ENCODE measurements at regions not wholly inside any gene's neighbourhood (a gene's known extent, or its start where the extent isn't known, plus 50 kb on each side); places are given as distances from the start of the nearest gene placed in this dataset.

- TF ChIP-seq CTCF (IDR thresholded peaks at IDR 0.05; ENCODE audit: insufficient read depth, low read length, poor library complexity, severe bottlenecking) (no peak), EZH2phosphoT487 (conservative IDR thresholded peaks at IDR 0.05; ENCODE audit: low read length) (no peak)
These were observed 181.1 kb downstream of the UTP18 start for GRCh38 chr17:51441431-51441830.
